H1 (cell line): ENCODE measurements at regions not wholly inside any gene's neighbourhood (a gene's known extent, or its start where the extent isn't known, plus 50 kb on each side); places are given as distances from the start of the nearest gene placed in this dataset.

Source experiments
- BCL11A ChIP-seq, 2 experiments: IDR thresholded peaks; one replicate each; pipeline ENCODE4 v1.6.1; 2011; ENCODE audit warnings: low read depth in 2 of 2, low read length in 2 of 2, mild to moderate bottlenecking in 2 of 2
- EP300 ChIP-seq, 2 experiments: IDR thresholded peaks; 1 replicate in 1 of 2; 2 replicates in 1 of 2; pipeline ENCODE4 v1.6.1; 2011 to 2012; ENCODE audit warnings: low read depth in 2 of 2, low read length in 2 of 2, mild to moderate bottlenecking in 2 of 2, borderline replicate concordance in 1 of 2, inconsistent platforms in 1 of 2, moderate library complexity in 1 of 2
- SAP30 ChIP-seq: fragments of 300-600 bp; sonication (generic); IDR thresholded peaks from 2 replicates; pipeline ENCODE4 v1.7.1; 2012; ENCODE audit warnings: low read length, moderate library complexity, mild to moderate bottlenecking, inconsistent platforms; ENCODE audit not compliant: insufficient read depth, insufficient replicate concordance

- TF ChIP-seq EP300 (IDR thresholded peaks at IDR 0.05; ENCODE audit: borderline replicate concordance in 1 of 2, low read depth in 2 of 2, low read length in 2 of 2) = no peak
- no peak for TF ChIP-seq SAP30
- no peak for TF ChIP-seq BCL11A (IDR thresholded peaks at IDR 0.05; ENCODE audit: low read depth in 2 of 2, low read length in 2 of 2)
Measured at GRCh38 chr13:31895691-31896090, 135.9 kb upstream of the FRY start (continued).
